H1 (cell line): ENCODE measurements at regions not wholly inside any gene's neighbourhood (a gene's known extent, or its start where the extent isn't known, plus 50 kb on each side); places are given as distances from the start of the nearest gene placed in this dataset.

Source experiments
- CREB1 ChIP-seq: IDR thresholded peaks from 2 replicates; pipeline ENCODE4 v1.6.1; 2012; ENCODE audit warnings: inconsistent platforms
- EGR1 ChIP-seq: IDR thresholded peaks from 2 replicates; pipeline ENCODE4 v1.6.1; 2011; ENCODE audit warnings: low read depth, low read length, borderline replicate concordance
- EZH2 ChIP-seq: fragments of 200-600 bp; sonication (generic); IDR thresholded peaks from 2 replicates; pipeline ENCODE4 v1.7.1; 2012; ENCODE audit warnings: low read depth, mild to moderate bottlenecking, moderate library complexity, low read length, inconsistent platforms; ENCODE audit not compliant: severe bottlenecking
- KDM4A ChIP-seq: IDR thresholded peaks from one replicate; pipeline ENCODE4 v1.7.1; 2012; ENCODE audit warnings: low read depth, mild to moderate bottlenecking, moderate library complexity, low read length, inconsistent platforms; ENCODE audit not compliant: severe bottlenecking
- SP1 ChIP-seq: IDR thresholded peaks from 2 replicates; pipeline ENCODE4 v1.6.1; 2011; ENCODE audit warnings: low read depth, low read length
- TAF7 ChIP-seq: optimal IDR thresholded peaks from 2 replicates; pipeline ENCODE3; 2011; ENCODE audit warnings: low read depth, mild to moderate bottlenecking, inconsistent platforms, low read length, moderate library complexity, borderline replicate concordance
- TCF12 ChIP-seq: IDR thresholded peaks from 2 replicates; pipeline ENCODE4 v1.6.1; 2011; ENCODE audit warnings: low read depth, mild to moderate bottlenecking, low read length
- USF2 ChIP-seq: IDR thresholded peaks from 2 replicates; pipeline ENCODE4 v1.6.1; 2011; ENCODE audit warnings: low read length, improper control_type of control experiment
- TF ChIP-seq, protein P1 (sequence below): fragments of 300-600 bp; sonication (generic); IDR thresholded peaks from 2 replicates; pipeline ENCODE4 v1.7.1; 2012; ENCODE audit warnings: low read length, moderate library complexity, mild to moderate bottlenecking, inconsistent platforms; ENCODE audit not compliant: insufficient replicate concordance

DNA sequence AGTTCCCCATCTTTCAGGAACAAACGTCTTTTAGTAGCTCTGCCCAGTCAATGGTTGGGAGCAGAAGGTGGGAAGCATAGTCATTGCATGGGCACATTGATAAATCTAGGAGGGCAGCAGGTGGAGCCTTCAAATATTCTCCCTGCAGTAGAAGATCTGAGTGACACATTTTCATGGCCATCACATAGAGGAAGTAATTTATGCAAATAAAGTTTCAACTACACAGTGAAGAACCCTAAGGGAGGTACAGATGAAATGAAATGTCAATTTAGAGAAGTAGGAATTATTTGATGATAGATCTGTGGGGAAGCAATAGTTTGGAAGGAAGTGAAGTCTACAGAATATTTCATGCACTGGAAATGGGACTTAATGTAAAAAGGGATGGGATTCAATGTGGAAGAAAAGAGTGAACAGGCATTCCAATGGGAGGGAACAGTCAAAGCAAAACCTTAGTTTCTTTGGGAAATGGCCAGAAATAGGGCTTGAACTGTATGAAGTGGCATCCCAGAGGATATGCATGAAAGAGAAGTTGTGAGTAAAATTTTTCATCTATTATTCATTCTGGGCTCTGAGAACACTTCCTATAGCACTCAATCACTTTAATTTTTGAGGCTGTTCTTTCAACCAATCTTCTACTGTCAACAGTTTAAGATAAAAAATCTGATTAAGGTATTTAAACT lies 256.2 kb upstream of the LUZP2 start (continued):
- TF ChIP-seq, protein P1, sequence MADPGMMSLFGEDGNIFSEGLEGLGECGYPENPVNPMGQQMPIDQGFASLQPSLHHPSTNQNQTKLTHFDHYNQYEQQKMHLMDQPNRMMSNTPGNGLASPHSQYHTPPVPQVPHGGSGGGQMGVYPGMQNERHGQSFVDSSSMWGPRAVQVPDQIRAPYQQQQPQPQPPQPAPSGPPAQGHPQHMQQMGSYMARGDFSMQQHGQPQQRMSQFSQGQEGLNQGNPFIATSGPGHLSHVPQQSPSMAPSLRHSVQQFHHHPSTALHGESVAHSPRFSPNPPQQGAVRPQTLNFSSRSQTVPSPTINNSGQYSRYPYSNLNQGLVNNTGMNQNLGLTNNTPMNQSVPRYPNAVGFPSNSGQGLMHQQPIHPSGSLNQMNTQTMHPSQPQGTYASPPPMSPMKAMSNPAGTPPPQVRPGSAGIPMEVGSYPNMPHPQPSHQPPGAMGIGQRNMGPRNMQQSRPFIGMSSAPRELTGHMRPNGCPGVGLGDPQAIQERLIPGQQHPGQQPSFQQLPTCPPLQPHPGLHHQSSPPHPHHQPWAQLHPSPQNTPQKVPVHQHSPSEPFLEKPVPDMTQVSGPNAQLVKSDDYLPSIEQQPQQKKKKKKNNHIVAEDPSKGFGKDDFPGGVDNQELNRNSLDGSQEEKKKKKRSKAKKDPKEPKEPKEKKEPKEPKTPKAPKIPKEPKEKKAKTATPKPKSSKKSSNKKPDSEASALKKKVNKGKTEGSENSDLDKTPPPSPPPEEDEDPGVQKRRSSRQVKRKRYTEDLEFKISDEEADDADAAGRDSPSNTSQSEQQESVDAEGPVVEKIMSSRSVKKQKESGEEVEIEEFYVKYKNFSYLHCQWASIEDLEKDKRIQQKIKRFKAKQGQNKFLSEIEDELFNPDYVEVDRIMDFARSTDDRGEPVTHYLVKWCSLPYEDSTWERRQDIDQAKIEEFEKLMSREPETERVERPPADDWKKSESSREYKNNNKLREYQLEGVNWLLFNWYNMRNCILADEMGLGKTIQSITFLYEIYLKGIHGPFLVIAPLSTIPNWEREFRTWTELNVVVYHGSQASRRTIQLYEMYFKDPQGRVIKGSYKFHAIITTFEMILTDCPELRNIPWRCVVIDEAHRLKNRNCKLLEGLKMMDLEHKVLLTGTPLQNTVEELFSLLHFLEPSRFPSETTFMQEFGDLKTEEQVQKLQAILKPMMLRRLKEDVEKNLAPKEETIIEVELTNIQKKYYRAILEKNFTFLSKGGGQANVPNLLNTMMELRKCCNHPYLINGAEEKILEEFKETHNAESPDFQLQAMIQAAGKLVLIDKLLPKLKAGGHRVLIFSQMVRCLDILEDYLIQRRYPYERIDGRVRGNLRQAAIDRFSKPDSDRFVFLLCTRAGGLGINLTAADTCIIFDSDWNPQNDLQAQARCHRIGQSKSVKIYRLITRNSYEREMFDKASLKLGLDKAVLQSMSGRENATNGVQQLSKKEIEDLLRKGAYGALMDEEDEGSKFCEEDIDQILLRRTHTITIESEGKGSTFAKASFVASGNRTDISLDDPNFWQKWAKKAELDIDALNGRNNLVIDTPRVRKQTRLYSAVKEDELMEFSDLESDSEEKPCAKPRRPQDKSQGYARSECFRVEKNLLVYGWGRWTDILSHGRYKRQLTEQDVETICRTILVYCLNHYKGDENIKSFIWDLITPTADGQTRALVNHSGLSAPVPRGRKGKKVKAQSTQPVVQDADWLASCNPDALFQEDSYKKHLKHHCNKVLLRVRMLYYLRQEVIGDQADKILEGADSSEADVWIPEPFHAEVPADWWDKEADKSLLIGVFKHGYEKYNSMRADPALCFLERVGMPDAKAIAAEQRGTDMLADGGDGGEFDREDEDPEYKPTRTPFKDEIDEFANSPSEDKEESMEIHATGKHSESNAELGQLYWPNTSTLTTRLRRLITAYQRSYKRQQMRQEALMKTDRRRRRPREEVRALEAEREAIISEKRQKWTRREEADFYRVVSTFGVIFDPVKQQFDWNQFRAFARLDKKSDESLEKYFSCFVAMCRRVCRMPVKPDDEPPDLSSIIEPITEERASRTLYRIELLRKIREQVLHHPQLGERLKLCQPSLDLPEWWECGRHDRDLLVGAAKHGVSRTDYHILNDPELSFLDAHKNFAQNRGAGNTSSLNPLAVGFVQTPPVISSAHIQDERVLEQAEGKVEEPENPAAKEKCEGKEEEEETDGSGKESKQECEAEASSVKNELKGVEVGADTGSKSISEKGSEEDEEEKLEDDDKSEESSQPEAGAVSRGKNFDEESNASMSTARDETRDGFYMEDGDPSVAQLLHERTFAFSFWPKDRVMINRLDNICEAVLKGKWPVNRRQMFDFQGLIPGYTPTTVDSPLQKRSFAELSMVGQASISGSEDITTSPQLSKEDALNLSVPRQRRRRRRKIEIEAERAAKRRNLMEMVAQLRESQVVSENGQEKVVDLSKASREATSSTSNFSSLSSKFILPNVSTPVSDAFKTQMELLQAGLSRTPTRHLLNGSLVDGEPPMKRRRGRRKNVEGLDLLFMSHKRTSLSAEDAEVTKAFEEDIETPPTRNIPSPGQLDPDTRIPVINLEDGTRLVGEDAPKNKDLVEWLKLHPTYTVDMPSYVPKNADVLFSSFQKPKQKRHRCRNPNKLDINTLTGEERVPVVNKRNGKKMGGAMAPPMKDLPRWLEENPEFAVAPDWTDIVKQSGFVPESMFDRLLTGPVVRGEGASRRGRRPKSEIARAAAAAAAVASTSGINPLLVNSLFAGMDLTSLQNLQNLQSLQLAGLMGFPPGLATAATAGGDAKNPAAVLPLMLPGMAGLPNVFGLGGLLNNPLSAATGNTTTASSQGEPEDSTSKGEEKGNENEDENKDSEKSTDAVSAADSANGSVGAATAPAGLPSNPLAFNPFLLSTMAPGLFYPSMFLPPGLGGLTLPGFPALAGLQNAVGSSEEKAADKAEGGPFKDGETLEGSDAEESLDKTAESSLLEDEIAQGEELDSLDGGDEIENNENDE, result no peak
- no peak for TF ChIP-seq KDM4A
- TF ChIP-seq EZH2, result no peak
- no peak for TF ChIP-seq SP1
- TF ChIP-seq TAF7, result no peak
- no peak for TF ChIP-seq CREB1
- no peak for TF ChIP-seq TCF12
- TF ChIP-seq EGR1, result no peak
- TF ChIP-seq USF2, result no peak
- TF ChIP-seq, all 59 proteins: peak for 0
